Smooth muscle cell (in vitro differentiated cells): ENCODE measurements at regions not wholly inside any gene's neighbourhood (a gene's known extent, or its start where the extent isn't known, plus 50 kb on each side); places are given as distances from the start of the nearest gene placed in this dataset.

ENCODE experiments used
- DNase-seq: peaks from one replicate; lab custom pipeline; 2025; ENCODE audit not compliant: unreplicated experiment; lab: John Stamatoyannopoulos, UW
- H2AFZ ChIP-seq: fragments of 200-600 bp; sonication (generic); 2 replicates; pipeline ENCODE4 v1.6.0; 2016; ENCODE audit warnings: antibody characterized with exemption, low read depth, mild to moderate bottlenecking
- H3F3A ChIP-seq: fragments of 200-600 bp; sonication (generic); 2 replicates; pipeline ENCODE4 v1.6.0; 2017; ENCODE audit warnings: antibody characterized with exemption, low read depth
- H3K27ac ChIP-seq: fragments of 200-600 bp; sonication (generic); 2 replicates; pipeline ENCODE4 v1.5.1; 2016; ENCODE audit warnings: low read depth, mild to moderate bottlenecking
- H3K27me3 ChIP-seq: fragments of 200-600 bp; sonication (generic); 2 replicates; pipeline ENCODE4 v1.6.1; 2016; ENCODE audit warnings: low read depth, mild to moderate bottlenecking
- H3K36me3 ChIP-seq: fragments of 200-600 bp; sonication (generic); 2 replicates; pipeline ENCODE4 v1.5.1; 2016; ENCODE audit warnings: low read depth
- H3K4me1 ChIP-seq: fragments of 200-600 bp; sonication (generic); 2 replicates; pipeline ENCODE4 v1.5.1; 2016; ENCODE audit warnings: low read depth
- H3K4me2 ChIP-seq: fragments of 200-600 bp; sonication (generic); 2 replicates; pipeline ENCODE4 v1.6.0; 2016; ENCODE audit warnings: mild to moderate bottlenecking
- H3K4me3 ChIP-seq: fragments of 200-600 bp; sonication (generic); 2 replicates; pipeline ENCODE4 v1.5.1; 2016; ENCODE audit warnings: mild to moderate bottlenecking
- H3K79me2 ChIP-seq: fragments of 200-600 bp; sonication (generic); 2 replicates; pipeline ENCODE4 v1.6.0; 2016; ENCODE audit warnings: low read depth, mild to moderate bottlenecking
- H3K9ac ChIP-seq: fragments of 200-600 bp; sonication (generic); 2 replicates; pipeline ENCODE4 v1.6.0; 2016; ENCODE audit warnings: low read depth
- H3K9me3 ChIP-seq: fragments of 200-600 bp; sonication (generic); replicated peaks from 2 replicates; pipeline ENCODE4 v1.5.1; 2016; ENCODE audit warnings: low read depth
- H4K20me1 ChIP-seq: fragments of 200-600 bp; sonication (generic); 2 replicates; pipeline ENCODE4 v1.6.0; 2016; ENCODE audit warnings: low read depth
- WGBS: methylation state at CpG from one replicate; pipeline ENCODE4 v1.1.7; 2016; ENCODE audit warnings: low lambda C conversion rate; 5-methylcytosine and 5-hydroxymethylcytosine counted together
- TF ChIP-seq, protein P1 (sequence below): fragments of 200-600 bp; sonication (generic); IDR thresholded peaks from 2 replicates; pipeline ENCODE4 v1.5.1; 2017; ENCODE audit warnings: borderline replicate concordance, mild to moderate bottlenecking, antibody characterized with exemption; ENCODE audit not compliant: insufficient read depth, poor library complexity, severe bottlenecking

DNA sequence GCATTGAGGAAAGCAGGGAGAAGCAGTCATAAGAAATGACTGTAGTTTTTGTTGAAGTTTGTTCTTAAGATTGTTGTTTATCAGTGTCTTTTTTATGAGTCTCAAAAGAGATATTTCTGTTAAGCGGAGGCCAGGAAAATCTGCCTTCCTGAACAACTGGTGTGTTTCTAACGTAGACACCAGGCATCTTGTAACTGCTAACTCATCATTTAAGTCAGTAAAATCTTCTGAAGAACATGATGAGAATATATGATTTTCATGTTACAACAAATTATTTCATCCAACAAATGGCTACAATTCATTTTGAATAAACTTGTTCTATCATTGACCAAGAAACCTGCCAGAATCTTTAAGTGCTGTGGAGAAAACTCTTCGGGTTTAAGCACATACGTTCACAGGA, 84.0 kb downstream of the RPS12 start:
- H3K79me2 ChIP-seq, result no peaks in the 10 kb centered on the region
- TF ChIP-seq, protein P1, sequence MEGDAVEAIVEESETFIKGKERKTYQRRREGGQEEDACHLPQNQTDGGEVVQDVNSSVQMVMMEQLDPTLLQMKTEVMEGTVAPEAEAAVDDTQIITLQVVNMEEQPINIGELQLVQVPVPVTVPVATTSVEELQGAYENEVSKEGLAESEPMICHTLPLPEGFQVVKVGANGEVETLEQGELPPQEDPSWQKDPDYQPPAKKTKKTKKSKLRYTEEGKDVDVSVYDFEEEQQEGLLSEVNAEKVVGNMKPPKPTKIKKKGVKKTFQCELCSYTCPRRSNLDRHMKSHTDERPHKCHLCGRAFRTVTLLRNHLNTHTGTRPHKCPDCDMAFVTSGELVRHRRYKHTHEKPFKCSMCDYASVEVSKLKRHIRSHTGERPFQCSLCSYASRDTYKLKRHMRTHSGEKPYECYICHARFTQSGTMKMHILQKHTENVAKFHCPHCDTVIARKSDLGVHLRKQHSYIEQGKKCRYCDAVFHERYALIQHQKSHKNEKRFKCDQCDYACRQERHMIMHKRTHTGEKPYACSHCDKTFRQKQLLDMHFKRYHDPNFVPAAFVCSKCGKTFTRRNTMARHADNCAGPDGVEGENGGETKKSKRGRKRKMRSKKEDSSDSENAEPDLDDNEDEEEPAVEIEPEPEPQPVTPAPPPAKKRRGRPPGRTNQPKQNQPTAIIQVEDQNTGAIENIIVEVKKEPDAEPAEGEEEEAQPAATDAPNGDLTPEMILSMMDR, result no peak
- peaks cover 7% of the 10 kb centered on the region for H3K27me3 ChIP-seq
- no peaks in the 10 kb centered on the region for H4K20me1 ChIP-seq
- no peaks in the 10 kb centered on the region for H3K4me1 ChIP-seq
- H3F3A ChIP-seq, result no peaks in the 10 kb centered on the region
- no peak overlapping the region for H3K9ac ChIP-seq
- no peak overlapping the region for H3K4me3 ChIP-seq
- no peak overlapping the region for H3K4me2 ChIP-seq
- H3K27ac ChIP-seq, result no peak overlapping the region
- 61% methylated on average over 4 of the region's 4 CpGs for WGBS
- no peak overlapping the region for H2AFZ ChIP-seq
- DNase-seq, result no peak
- H3K9me3 ChIP-seq, result no peaks in the 10 kb centered on the region
- H3K36me3 ChIP-seq, result no peaks in the 10 kb centered on the region

DNA sequence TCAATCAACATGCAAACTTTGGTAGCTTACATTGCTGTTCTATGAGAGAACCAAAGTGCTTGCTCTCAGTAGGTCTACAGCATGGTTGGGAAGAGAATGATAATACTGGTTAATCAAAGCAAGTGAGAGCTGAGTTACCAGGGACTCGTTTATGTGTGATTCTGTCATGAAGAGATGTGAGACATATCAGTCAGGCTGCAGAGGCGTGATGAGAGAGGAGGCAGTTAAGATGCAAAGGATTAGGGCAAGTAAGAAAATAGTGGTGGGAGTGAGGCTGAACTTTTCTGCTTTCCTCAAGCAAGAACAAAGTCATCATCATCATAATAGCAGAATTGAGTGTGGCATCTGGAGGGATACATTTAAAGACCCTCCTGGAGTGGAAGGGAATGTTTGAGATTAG, 86.5 kb downstream of the RPS12 start:
- H4K20me1 ChIP-seq, result no peaks in the 10 kb centered on the region
- 10% methylated on average over 2 of the region's 2 CpGs for WGBS
- H3K4me1 ChIP-seq, result no peaks in the 10 kb centered on the region

DNA sequence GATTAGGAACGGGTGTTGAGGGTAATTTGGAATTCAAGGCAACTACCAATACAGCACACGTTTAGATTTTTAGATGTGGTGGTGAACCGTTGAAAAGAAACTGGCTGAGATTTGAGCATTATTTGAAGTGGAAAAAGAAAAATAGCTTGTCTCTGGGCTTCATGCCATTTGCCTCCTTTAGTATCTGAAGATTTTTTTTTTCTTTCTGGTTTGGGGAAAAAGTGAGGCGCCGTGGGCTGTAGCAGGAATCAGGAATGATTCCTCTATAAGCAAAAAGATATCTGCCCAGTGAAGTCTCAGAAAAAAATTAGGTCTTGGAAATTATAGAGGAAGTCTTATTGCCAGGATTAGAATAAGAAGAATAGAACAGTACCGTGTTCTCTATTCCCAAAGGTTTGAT, 88.5 kb downstream of the RPS12 start:
- peaks cover 7% of the 10 kb centered on the region for H3K27me3 ChIP-seq
- no peaks in the 10 kb centered on the region for H4K20me1 ChIP-seq
- no peaks in the 10 kb centered on the region for H3K4me1 ChIP-seq
- H3K9ac ChIP-seq, result no peak overlapping the region
- TF ChIP-seq, protein P1, result no peak
- H3F3A ChIP-seq, result no peaks in the 10 kb centered on the region
- no peak overlapping the region for H3K4me2 ChIP-seq
- no peak overlapping the region for H3K4me3 ChIP-seq
- H3K27ac ChIP-seq, result no peak overlapping the region
- no peaks in the 10 kb centered on the region for H3K36me3 ChIP-seq
- no peak for DNase-seq
- H3K9me3 ChIP-seq, result no peaks in the 10 kb centered on the region
- WGBS, result 82% methylated on average over 6 of the region's 6 CpGs
- H3K79me2 ChIP-seq, result no peaks in the 10 kb centered on the region
- no peak overlapping the region for H2AFZ ChIP-seq

More for the DNA sequence above, 86.5 kb downstream of the RPS12 start:
- no peak for DNase-seq
- H3K36me3 ChIP-seq, result no peaks in the 10 kb centered on the region
- TF ChIP-seq, protein P1, result no peak
- H3F3A ChIP-seq, result no peaks in the 10 kb centered on the region
- no peak overlapping the region for H3K9ac ChIP-seq
- no peak overlapping the region for H3K4me2 ChIP-seq
- no peak overlapping the region for H3K27ac ChIP-seq
- H3K9me3 ChIP-seq, result no peaks in the 10 kb centered on the region
- no peak overlapping the region for H3K4me3 ChIP-seq
- H3K79me2 ChIP-seq, result no peaks in the 10 kb centered on the region
- peaks cover 7% of the 10 kb centered on the region for H3K27me3 ChIP-seq
- H2AFZ ChIP-seq, result no peak overlapping the region

DNA sequence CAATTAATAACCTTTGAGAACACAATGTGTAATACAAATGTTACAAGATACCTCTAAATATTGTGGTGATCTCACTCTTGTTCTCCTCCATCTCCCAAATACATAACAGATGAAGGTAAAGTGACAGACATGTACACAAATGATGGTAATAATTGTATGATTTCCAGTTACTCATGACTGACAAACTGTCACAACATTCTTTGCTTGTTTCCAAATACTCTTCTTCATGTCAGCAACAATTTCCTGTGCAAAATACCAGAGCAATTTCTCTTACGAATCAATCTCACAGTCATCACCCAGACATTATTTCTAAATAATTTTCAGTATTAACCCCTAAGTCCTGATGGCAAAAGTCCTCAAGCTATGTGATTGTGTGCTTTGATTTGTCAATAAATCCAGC, 92.9 kb downstream of the RPS12 start:
- WGBS, result 71% methylated on average over 1 of the region's 1 CpG
- H3K9ac ChIP-seq, result no peak overlapping the region
- no peaks in the 10 kb centered on the region for H3K9me3 ChIP-seq
- no peak for DNase-seq
- H3K4me3 ChIP-seq, result no peak overlapping the region
- no peaks in the 10 kb centered on the region for H3F3A ChIP-seq
- H3K27me3 ChIP-seq, result peaks cover 7% of the 10 kb centered on the region
- H2AFZ ChIP-seq, result no peak overlapping the region
- H3K4me2 ChIP-seq, result no peak overlapping the region
- H3K4me1 ChIP-seq, result no peaks in the 10 kb centered on the region
- TF ChIP-seq, protein P1, result no peak
- no peaks in the 10 kb centered on the region for H4K20me1 ChIP-seq
- no peak overlapping the region for H3K27ac ChIP-seq
- H3K79me2 ChIP-seq, result no peaks in the 10 kb centered on the region
- H3K36me3 ChIP-seq, result no peaks in the 10 kb centered on the region
